HFFc6 (cell line): ENCODE measurements at regions not wholly inside any gene's neighbourhood (a gene's known extent, or its start where the extent isn't known, plus 50 kb on each side); places are given as distances from the start of the nearest gene placed in this dataset.

Experiments
- DNase-seq: peaks from one replicate; pipeline ENCODE4 v3.0.0-alpha.2; 2018
- H3K27ac Mint-ChIP-seq: 2 replicates; pipeline ENCODE4 v1.8.0; 2020; ENCODE audit warnings: mild to moderate bottlenecking, mixed read lengths
- H3K27me3 Mint-ChIP-seq: 2 replicates; pipeline ENCODE4 v1.8.0; 2021; ENCODE audit warnings: mild to moderate bottlenecking, moderate library complexity, mixed read lengths; ENCODE audit not compliant: insufficient read depth
- H3K36me3 Mint-ChIP-seq: 2 replicates; pipeline ENCODE4 v1.8.0; 2021; ENCODE audit warnings: low read depth, mixed read lengths
- H3K4me1 Mint-ChIP-seq: 2 replicates; pipeline ENCODE4 v1.8.0; 2020; ENCODE audit warnings: low read depth, mixed read lengths
- H3K4me3 Mint-ChIP-seq: 2 replicates; pipeline ENCODE4 v1.8.0; 2020; ENCODE audit warnings: mild to moderate bottlenecking, moderate library complexity, mixed read lengths
- H3K9me3 Mint-ChIP-seq: 2 replicates; pipeline ENCODE4 v1.8.0; 2020; ENCODE audit warnings: mild to moderate bottlenecking, mixed read lengths
- CTCF ChIP-seq: fragments of 200-600 bp; sonication (generic); IDR thresholded peaks from 2 replicates; pipeline ENCODE4 v1.5.0; 2021; ENCODE audit warnings: antibody characterized with exemption, mild to moderate bottlenecking

GRCh38 chr1:14479865-14480264 is 118.6 kb upstream of the KAZN start:
- no peak overlapping the region for H3K4me3 Mint-ChIP-seq
- no peak for DNase-seq
- peaks cover 22% of the 10 kb centered on the region for H3K9me3 Mint-ChIP-seq
- no peaks in the 10 kb centered on the region for H3K4me1 Mint-ChIP-seq
- no peak overlapping the region for H3K27ac Mint-ChIP-seq
- TF ChIP-seq CTCF: no peak
- no peaks in the 10 kb centered on the region; the same call in 1 of the 2 replicates for H3K27me3 Mint-ChIP-seq
- no peaks in the 10 kb centered on the region for H3K36me3 Mint-ChIP-seq

GRCh38 chr1:14482784-14483450 is 115.6 kb upstream of the KAZN start:
- no peak overlapping the region for H3K27ac Mint-ChIP-seq

GRCh38 chr1:14485285-14485684 is 113.2 kb upstream of the KAZN start:
- TF ChIP-seq CTCF: no peak
- peaks cover 65% of the 10 kb centered on the region for H3K9me3 Mint-ChIP-seq
- no peak overlapping the region for H3K4me3 Mint-ChIP-seq
- no peak overlapping the region for H3K27ac Mint-ChIP-seq
- DNase-seq: no peak
- H3K4me1 Mint-ChIP-seq: no peaks in the 10 kb centered on the region
- no peaks in the 10 kb centered on the region; the same call in none of the 2 replicates for H3K27me3 Mint-ChIP-seq
- H3K36me3 Mint-ChIP-seq: no peaks in the 10 kb centered on the region

More at GRCh38 chr1:14482784-14483450, 115.6 kb upstream of the KAZN start:
- Mint-ChIP-seq H3K4me3 (no peak overlapping the region), H3K27me3 (no peaks in the 10 kb centered on the region; the same call in 1 of the 2 replicates), H3K4me1 (no peaks in the 10 kb centered on the region), H3K36me3 (no peaks in the 10 kb centered on the region), H3K9me3 (peaks cover 48% of the 10 kb centered on the region)
- no peak for DNase-seq
- TF ChIP-seq CTCF: no peak

GRCh38 chr1:14486401-14487201 is 111.9 kb upstream of the KAZN start:
- Mint-ChIP-seq H3K27me3 (no peaks in the 10 kb centered on the region; the same call in none of the 2 replicates), H3K27ac (no peak overlapping the region), H3K4me3 (no peak overlapping the region), H3K9me3 (peaks cover 62% of the 10 kb centered on the region), H3K4me1 (no peaks in the 10 kb centered on the region), H3K36me3 (no peaks in the 10 kb centered on the region)
- peak; percentile 26 for DNase-seq
- no peak for TF ChIP-seq CTCF

- Mint-ChIP-seq H3K27ac (no peak overlapping the region), H3K4me3 (no peak overlapping the region), H3K36me3 (no peaks in the 10 kb centered on the region), H3K4me1 (no peaks in the 10 kb centered on the region), H3K27me3 (no peaks in the 10 kb centered on the region; the same call in 1 of the 2 replicates), H3K9me3 (peaks cover 60% of the 10 kb centered on the region)
- DNase-seq: no peak
- no peak for TF ChIP-seq CTCF
Observed at GRCh38 chr1:14487671-14488070, 110.8 kb upstream of the KAZN start.
